ENCODE measurements at regions not wholly inside any gene's neighbourhood (a gene's known extent, or its start where the extent isn't known, plus 50 kb on each side); places are given as distances from the start of the nearest gene placed in this dataset.

DNA sequence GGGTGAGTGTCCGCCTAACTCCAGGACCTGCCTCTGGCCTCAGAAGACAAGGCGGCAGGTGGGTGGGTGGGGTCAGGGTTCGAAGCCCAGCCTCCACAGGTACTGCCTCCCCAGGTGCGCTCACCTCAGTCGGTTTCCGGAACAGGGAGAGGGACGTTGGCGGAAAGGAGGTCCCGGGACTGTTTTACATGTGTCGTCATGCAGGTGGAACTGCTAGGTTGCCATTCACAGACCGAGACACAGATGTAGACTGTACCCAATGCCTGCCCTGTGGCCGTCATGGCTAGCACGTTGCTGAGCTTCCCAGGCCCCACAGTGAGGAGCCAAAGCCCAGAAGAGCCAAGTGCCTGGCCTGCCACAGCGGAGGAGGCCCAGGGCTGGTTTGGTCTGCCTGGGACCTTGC is 284.0 kb upstream of the HS6ST1 start:
- TF ChIP-seq, protein P1, sequence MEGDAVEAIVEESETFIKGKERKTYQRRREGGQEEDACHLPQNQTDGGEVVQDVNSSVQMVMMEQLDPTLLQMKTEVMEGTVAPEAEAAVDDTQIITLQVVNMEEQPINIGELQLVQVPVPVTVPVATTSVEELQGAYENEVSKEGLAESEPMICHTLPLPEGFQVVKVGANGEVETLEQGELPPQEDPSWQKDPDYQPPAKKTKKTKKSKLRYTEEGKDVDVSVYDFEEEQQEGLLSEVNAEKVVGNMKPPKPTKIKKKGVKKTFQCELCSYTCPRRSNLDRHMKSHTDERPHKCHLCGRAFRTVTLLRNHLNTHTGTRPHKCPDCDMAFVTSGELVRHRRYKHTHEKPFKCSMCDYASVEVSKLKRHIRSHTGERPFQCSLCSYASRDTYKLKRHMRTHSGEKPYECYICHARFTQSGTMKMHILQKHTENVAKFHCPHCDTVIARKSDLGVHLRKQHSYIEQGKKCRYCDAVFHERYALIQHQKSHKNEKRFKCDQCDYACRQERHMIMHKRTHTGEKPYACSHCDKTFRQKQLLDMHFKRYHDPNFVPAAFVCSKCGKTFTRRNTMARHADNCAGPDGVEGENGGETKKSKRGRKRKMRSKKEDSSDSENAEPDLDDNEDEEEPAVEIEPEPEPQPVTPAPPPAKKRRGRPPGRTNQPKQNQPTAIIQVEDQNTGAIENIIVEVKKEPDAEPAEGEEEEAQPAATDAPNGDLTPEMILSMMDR (IDR thresholded peaks at IDR 0.05; ENCODE audit: low read depth, low read length): no peak
- no peak for TF ChIP-seq EZH2phosphoT487 (IDR thresholded peaks at IDR 0.05; ENCODE audit: low read depth)
